NOMO-1 (cell line): ENCODE measurements at regions not wholly inside any gene's neighbourhood (a gene's known extent, or its start where the extent isn't known, plus 50 kb on each side); places are given as distances from the start of the nearest gene placed in this dataset.
"Not testable (repeated sequence)": the region's sequence is repeated elsewhere in the genome, so short reads cannot be mapped to it uniquely, and the experiment has no call there.

Experiments
- DNase-seq, 2 experiments: peaks; one replicate each; lab custom pipeline; 2025; ENCODE audit not compliant: unreplicated experiment in 2 of 2; lab: John Stamatoyannopoulos, UW

- not testable (repeated sequence) for DNase-seq
Measured at GRCh38 chr5:62236593-62236992, 69.4 kb upstream of the KIF2A start.

DNA sequence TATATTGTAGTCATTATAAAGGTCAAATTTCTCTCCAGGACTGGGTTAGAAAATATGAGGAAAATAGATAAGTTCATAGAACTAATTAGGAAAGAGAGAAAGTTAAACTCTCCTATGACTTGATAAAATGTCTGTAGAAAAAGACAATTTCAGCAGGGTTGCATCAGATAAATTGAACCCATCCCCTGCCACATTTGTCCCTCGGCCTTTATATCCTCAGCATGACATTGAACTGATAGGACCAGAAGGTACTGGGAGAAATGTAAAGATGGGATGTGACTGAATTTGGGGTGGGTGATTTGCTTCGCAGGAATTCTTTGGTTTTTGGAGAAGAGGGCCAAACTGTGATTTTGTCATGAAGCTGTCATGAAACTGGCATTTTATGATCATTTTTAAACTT, 68.1 kb upstream of the KIF2A start:
- DNase-seq: not testable (repeated sequence)

DNA sequence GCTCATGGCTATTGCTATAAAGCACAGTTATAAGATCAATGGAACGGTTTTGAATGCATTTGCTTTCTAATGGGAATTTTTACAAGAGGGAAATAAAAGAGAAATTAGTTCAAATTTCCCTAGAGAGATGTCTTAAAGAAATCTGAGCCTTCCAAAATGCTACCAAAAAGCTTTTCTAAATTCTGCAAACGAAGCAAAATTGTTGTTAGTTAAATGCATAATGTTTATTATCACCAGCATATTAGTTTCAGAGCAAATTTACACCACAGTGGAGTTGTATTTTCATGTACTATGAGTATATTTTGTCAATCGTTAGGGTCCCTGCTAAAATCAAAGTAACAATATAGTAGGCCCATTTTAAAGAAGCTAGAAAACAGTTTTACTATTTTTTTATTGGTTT, 67.4 kb upstream of the KIF2A start:
- DNase-seq: not testable (repeated sequence)

GRCh38 chr5:62240494-62240893, 65.5 kb upstream of the KIF2A start:
- not testable (repeated sequence) for DNase-seq

DNA sequence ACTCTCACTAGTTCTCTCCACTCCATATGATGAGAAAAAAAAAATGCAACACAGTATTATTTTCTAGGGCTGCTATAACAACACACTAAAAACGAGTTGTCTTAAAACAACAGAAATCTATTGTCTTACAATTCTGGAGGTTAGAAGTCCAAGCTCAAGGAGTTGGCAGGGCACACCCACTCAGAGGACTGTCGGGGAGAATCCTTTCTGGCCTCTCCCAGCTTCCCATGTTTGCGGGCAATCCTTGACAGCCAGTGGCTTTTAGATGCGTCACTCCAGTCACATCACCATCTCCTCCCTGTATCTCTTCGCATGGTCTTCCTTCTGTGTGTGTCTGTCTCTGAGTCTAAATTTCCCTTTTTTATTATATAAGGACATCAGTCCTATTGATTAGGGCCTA, 64.0 kb upstream of the KIF2A start:
- DNase-seq: not testable (repeated sequence)

DNA sequence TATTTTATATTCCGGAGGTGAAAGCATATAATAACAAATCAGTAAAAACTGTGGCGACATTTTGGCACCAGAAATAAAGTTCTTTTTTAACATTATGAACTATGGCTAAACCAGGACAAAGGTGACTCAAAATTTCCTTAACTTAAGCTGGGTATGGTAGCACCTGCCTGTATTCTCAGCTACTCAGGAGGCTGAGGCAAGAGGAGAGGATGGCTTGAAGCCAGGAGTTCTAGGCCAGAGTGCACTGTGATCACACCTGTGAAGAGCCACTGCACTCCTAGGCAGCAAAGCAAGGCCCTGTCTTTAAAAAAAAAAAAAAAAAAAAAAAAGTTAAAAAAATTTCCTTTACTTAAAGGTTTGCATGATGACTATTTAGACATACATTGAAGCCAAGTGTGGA, 63.0 kb upstream of the KIF2A start:
- DNase-seq: not testable (repeated sequence)

DNA sequence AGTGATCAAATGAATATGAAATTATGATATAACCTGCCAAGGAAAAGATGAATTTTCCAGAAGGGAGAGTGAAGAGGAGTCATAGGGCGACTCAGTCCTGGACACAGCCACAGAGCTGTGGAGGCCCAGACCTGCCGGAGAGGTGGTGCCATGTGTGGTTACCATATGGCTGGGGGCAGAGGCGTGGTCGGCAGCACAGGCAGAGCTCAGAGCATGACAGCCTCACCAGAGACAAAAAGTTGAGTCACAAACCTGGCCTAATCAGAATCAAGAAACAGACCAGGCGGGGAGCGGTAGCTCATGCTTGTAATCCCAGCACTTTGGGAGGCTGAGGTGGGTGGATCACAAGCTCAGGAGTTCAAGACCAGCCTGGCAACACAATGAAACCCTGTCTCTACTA, 57.8 kb upstream of the KIF2A start:
- DNase-seq: not testable (repeated sequence)

GRCh38 chr5:62250085-62250484, 55.9 kb upstream of the KIF2A start:
- DNase-seq: not testable (repeated sequence)

DNA sequence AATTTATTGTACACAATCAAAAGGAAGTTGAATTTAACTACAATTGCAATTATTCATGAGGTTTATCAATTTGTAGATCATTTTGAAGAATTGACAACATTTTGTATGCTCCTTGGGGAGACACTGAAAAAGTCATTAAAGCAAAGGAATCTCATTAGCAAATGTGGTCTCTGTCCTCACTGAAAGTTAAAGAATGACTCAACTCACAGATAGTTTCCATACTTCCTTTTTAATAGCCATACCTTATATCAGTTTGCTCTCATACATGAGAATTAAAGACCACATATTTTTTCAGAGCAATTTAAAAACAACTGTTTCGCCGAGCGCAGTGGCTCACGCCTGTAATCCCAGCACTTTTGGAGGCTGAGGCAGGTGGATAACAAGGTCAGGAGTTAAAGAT, 55.1 kb upstream of the KIF2A start:
- not testable (repeated sequence) for DNase-seq

DNA sequence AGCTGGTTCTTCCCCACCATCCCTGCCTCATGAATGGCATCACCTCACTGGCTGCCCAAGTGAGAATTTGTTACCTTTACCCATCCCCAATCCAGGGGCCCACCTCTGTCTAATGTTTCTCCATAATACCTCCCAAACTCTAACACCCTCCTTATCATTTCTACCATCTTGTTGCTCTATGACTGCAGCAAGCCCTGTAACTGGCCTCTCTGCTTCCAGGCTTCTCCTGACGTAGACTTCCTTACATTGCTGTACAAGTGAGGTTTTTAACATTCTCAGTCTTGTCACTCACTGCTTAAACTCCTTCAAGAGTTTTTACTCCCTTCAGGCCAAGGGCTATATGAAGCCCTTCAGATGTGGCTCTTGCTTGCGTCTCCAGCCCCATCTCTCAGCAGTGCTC, 53.5 kb upstream of the KIF2A start:
- not testable (repeated sequence) for DNase-seq

- DNase-seq: not testable (repeated sequence)
Measured at GRCh38 chr5:62255551-62255950, 50.5 kb upstream of the KIF2A start.

GRCh38 chr5:62256161-62257019, 49.6 kb upstream of the KIF2A start:
- DNase-seq: no peak
